HEK293T (cell line): ENCODE measurements at regions not wholly inside any gene's neighbourhood (a gene's known extent, or its start where the extent isn't known, plus 50 kb on each side); places are given as distances from the start of the nearest gene placed in this dataset.

ENCODE experiments used
- ARNT ChIP-seq: fragments of 450-650 bp; IDR thresholded peaks from 2 replicates; pipeline ENCODE4 v1.6.1; 2017; ENCODE audit warnings: mild to moderate bottlenecking
- BHLHE40 ChIP-seq: fragments of 450-650 bp; IDR thresholded peaks from 2 replicates; pipeline ENCODE4 v1.6.1; 2016; ENCODE audit warnings: mild to moderate bottlenecking, moderate library complexity, borderline replicate concordance
- CTBP1 ChIP-seq: fragments of 450-650 bp; IDR thresholded peaks from 2 replicates; pipeline ENCODE4 v1.6.1; 2016; ENCODE audit warnings: borderline replicate concordance
- ELF4 ChIP-seq: fragments of 450-650 bp; IDR thresholded peaks from 2 replicates; pipeline ENCODE4 v1.6.1; 2017; ENCODE audit warnings: antibody characterized with exemption
- FOXA1 ChIP-seq: fragments of 450-650 bp; IDR thresholded peaks from 2 replicates; pipeline ENCODE4 v1.6.1; 2016; ENCODE audit warnings: mild to moderate bottlenecking
- FOXK2 ChIP-seq: fragments of 450-650 bp; IDR thresholded peaks from 2 replicates; pipeline ENCODE4 v1.6.1; 2016; ENCODE audit warnings: mild to moderate bottlenecking
- FOXM1 ChIP-seq: fragments of 450-650 bp; IDR thresholded peaks from 2 replicates; pipeline ENCODE4 v1.6.1; 2017; ENCODE audit warnings: mild to moderate bottlenecking, borderline replicate concordance
- LEF1 ChIP-seq: fragments of 450-650 bp; IDR thresholded peaks from 2 replicates; pipeline ENCODE4 v1.6.1; 2017; ENCODE audit warnings: mild to moderate bottlenecking, borderline replicate concordance
- SP1 ChIP-seq: fragments of 450-650 bp; IDR thresholded peaks from 2 replicates; pipeline ENCODE4 v1.6.1; 2017

DNA sequence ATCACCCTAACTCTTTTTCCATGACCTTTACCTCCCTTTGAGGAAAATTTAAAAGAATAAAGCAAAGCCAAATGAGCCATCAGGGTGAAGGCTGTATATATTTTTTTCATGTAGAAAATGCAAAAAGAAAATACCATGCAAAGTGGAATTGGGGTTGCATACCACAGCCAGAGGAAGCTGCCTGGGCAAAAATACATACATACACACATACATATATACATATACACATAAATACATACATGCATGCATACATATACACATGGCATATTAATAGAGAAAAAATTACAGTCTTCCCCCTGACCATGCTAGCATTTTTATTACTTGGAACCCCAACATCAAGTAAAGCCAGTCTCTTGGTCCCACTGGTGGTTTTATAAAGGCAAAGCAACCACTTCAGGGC, 63.7 kb upstream of the TMCO5A start:
- TF ChIP-seq FOXM1, result no peak
- no peak for TF ChIP-seq SP1
- TF ChIP-seq BHLHE40, result no peak
- no peak for TF ChIP-seq ARNT
- TF ChIP-seq FOXK2, result no peak
- no peak for TF ChIP-seq CTBP1
- no peak for TF ChIP-seq LEF1
- TF ChIP-seq ELF4, result no peak
- TF ChIP-seq FOXA1, result no peak
